ENCODE measurements at regions not wholly inside any gene's neighbourhood (a gene's known extent, or its start where the extent isn't known, plus 50 kb on each side); places are given as distances from the start of the nearest gene placed in this dataset.
"Not testable (repeated sequence)": the region's sequence is repeated elsewhere in the genome, so short reads cannot be mapped to it uniquely, and the experiment has no call there.

- H2AFZ ChIP-seq (replicated peaks; ENCODE audit: low read length, poor library complexity); H3K56ac ChIP-seq (ENCODE audit: extremely low read depth, insufficient read depth, low read length); H4K5ac ChIP-seq (ENCODE audit: low read depth, low read length); H3K27me3 ChIP-seq (ENCODE audit: control insufficient read depth, insufficient read depth, low read length); H2AK5ac ChIP-seq (ENCODE audit: low read depth, low read length); POLR2A ChIA-PET (ENCODE audit: unreplicated experiment); H3K18ac ChIP-seq (ENCODE audit: low read depth, low read length); H3K27ac ChIP-seq (ENCODE audit: insufficient read depth, low read length); dilution Hi-C loops (cut with HindIII; ENCODE audit: low sequenced_read_pairs, unreplicated experiment); H3K14ac ChIP-seq (replicated peaks; ENCODE audit: low read depth, low read length); H3K4ac ChIP-seq (ENCODE audit: low read depth, low read length); H3K4me2 ChIP-seq (ENCODE audit: low read depth, low read length); BruUV-seq (replicated peaks); H3K4me1 ChIP-seq (ENCODE audit: control insufficient read depth, insufficient read depth, low read length); H3K4me3 ChIP-seq (ENCODE audit: insufficient read depth, low read depth, low read length); H3K79me1 ChIP-seq (ENCODE audit: low read depth in 1 of 2, low read length in 2 of 2); H3K9ac ChIP-seq (ENCODE audit: low read depth, low read length); H2BK120ac ChIP-seq (ENCODE audit: low read depth, low read length); H4K20me1 ChIP-seq (ENCODE audit: insufficient read depth, low read length); H2BK5ac ChIP-seq (ENCODE audit: low read depth, low read length, poor library complexity, severe bottlenecking); intact Hi-C loops (cut with micrococcal nuclease); H3K23ac ChIP-seq (ENCODE audit: low read depth, low read length); H2BK15ac ChIP-seq (ENCODE audit: low read depth, low read length); in situ Hi-C loops (cut with MboI; ENCODE audit: low sequenced_read_pairs); H2BK20ac ChIP-seq (ENCODE audit: low read depth, low read length); CTCF ChIA-PET; H4K8ac ChIP-seq (ENCODE audit: low read depth in 2 of 2, low read length in 2 of 2); H2AK9ac ChIP-seq (replicated peaks; ENCODE audit: low read depth, low read length, poor library complexity); H3K36me3 ChIP-seq (ENCODE audit: control insufficient read depth, insufficient read depth, low read length); ATAC-seq (ENCODE audit: low read depth); H3K9me3 ChIP-seq (ENCODE audit: control insufficient read depth, insufficient read depth, low read length); DNase-seq; H4K91ac ChIP-seq (ENCODE audit: insufficient read depth, low read depth, low read length); H3K9me1 ChIP-seq (ENCODE audit: insufficient read depth, low read length): not testable (repeated sequence)
- no CpG with 5 or more reads among the region's 3 CpGs for WGBS, 2 experiments (ENCODE audit: extremely low coverage in 2 of 2, insufficient read length in 1 of 2)
Measured at GRCh38 chr1:219704331-219704730, 91.4 kb upstream of the ZC3H11B start.
